HG02642 (cell line): ENCODE measurements at regions not wholly inside any gene's neighbourhood (a gene's known extent, or its start where the extent isn't known, plus 50 kb on each side); places are given as distances from the start of the nearest gene placed in this dataset.

Experiments used
- ATAC-seq: cut with Tn5 transposase; IDR thresholded peaks from one replicate; pipeline ENCODE4 v1.9.1; 2021; ENCODE audit warnings: mild to moderate bottlenecking; ENCODE audit not compliant: unreplicated experiment, poor library complexity

GRCh38 chr5:4339949-4340348 lies 744.3 kb downstream of the IRX1 start:
- no peak for ATAC-seq

- ATAC-seq: no peak
These were observed 750.2 kb downstream of the IRX1 start for GRCh38 chr5:4345850-4346249.

DNA sequence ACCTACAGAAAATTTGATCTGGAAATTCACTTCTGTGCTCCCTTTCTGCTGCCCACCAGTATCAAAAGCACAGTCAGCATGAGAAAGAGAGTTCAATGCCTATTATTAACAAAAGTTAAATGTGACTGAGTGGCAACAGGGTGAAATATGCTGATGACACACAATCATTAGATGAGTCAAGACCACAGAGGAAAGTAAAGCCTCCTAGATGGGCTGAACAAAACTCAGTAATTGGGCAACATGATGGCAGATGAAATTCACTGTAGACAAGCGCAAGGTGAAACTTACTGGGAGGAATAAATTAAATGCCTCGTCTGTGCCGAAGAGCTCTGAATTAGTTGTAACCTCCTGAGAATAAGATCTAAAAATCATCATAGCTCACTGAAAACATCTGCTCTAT lies 752.8 kb downstream of the IRX1 start:
- ATAC-seq: no peak

- no peak for ATAC-seq
These were observed 753.3 kb downstream of the IRX1 start for GRCh38 chr5:4348919-4349318.

GRCh38 chr5:4356201-4356600 lies 760.6 kb downstream of the IRX1 start:
- ATAC-seq: no peak

GRCh38 chr5:4359847-4360246 lies 764.2 kb downstream of the IRX1 start:
- no peak for ATAC-seq

- no peak for ATAC-seq
These were observed 766.1 kb downstream of the IRX1 start for GRCh38 chr5:4361753-4362152.

- ATAC-seq: no peak
These were observed 766.8 kb downstream of the IRX1 start for GRCh38 chr5:4362411-4362810.

DNA sequence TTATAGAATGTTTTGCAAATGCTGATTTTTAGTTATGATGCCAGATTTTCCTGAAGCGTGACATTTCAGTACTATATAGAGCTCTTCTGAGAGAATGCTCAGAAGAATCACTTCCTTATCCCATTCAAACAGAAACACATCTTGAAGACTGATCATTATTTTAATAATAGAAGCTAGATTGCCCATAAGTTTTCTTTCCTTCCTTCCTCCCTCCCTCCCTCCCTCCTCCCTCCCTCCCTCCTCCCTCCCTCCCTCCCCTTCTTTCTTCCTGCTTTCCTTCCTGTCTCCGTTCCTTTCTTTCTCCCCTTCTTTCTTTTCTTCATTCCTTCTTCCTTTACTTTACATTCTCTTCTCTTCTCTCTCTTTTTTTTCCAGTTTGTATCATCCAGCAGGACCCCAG lies 767.4 kb downstream of the IRX1 start:
- ATAC-seq: no peak

GRCh38 chr5:4366628-4367027 lies 771.0 kb downstream of the IRX1 start:
- no peak for ATAC-seq

DNA sequence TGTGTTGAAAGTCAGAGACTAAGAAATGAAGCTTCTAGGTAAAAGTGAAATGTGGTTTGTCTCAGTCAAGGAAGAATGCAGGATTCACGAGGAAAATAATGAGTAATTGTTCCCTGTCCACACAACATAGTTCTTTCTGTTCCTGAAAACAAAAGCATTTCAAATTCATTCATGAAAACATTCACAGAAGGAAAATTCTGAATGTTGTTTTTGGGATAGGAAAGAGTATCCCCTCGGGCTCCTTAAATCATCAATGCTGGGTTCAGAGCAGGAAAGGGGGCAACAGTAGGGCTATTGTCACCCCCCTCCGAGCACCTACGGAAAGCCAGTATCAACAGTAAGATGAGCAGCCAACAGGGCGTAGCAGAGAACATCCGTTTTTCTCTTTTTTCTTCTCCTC lies 769.9 kb upstream of the ADAMTS16 start:
- ATAC-seq: no peak

- ATAC-seq: no peak
These were observed 767.6 kb upstream of the ADAMTS16 start for GRCh38 chr5:4372481-4372880.

DNA sequence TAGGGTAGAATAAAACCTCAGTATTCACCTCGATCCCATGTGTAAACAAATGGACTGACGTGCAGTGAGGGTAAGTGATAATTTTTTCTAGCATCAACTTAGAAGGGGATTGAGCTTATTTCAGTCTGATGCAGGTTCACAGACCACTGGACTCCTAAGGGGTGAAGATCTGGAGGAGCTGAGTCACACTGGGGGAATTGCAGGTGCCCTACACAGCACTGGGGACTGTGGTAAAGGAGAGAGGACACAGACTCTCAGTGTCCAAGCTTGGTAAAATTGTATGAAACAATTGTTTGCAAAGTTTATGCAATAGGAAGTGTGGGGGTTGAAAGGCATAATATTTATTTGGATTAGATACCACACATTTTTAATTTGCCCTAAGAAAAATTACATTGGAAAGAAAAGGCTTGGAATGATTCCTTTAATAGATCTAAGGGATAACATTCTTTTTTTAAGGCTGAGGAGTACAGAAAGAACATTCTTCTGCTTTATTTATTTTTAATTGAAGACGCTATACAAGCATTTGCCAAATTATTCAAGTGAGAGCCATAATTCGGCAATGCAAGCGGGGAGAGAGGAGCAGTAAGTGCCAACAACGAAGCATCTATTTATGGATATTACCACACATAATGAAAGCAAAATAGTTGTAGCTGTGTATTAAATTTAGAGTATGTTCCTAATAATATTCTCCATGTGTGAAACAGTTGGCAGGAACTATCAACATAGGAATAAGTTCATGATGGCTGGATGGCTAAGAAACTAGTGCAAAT lies 766.9 kb upstream of the ADAMTS16 start:
- ATAC-seq: no peak

- ATAC-seq: no peak
These were observed 765.3 kb upstream of the ADAMTS16 start for GRCh38 chr5:4374866-4375265.

GRCh38 chr5:4375640-4376039 lies 764.5 kb upstream of the ADAMTS16 start:
- ATAC-seq: no peak

DNA sequence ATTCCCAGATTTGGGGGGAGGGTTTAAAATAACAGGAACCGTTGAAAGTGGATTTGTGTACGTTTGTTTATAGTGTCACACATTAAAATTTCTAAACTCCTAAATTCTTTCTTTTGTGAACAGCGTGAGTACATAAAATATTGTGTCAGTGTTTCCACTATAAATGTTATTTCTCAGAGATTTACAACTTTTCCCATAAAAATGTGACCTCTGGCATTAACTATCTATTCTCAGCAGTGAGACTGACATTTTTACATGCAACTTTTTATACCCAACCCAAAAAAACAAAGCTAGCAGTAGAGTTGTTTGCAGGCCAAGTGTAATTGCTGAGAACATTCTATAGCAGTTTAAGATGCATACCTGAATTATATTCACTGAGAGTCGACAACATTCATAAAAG lies 757.0 kb upstream of the ADAMTS16 start:
- no peak for ATAC-seq

DNA sequence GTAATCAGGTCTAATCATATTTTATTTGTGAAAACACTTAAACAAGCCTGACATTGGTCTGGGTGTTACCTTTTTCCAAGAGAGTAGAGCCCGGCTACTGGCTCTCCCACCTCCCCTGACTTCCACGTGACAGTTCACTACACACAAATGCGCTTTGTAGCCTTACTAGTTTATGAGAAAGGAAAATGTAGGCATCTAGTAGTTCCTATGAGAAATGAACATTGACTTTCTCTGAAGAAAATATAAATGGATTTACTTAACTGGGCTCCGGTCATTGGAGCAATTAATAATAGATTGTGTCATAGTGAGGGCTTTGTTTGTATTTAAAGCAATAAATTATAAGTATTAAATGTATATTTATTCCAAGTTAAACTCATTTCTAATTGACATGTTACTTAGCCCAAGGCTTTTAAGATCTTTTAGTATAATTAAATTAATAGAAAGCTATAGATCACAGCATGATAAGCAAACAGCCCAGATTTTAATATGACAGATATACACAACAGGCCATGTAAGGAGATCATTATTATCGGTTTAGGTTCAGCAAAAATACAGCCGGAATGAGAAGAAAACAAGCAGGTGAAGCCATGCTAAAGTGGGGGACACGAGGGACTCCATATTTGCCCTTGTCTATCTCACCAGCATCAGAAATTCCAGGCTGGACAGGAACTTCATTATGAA lies 756.5 kb upstream of the ADAMTS16 start:
- ATAC-seq: no peak

DNA sequence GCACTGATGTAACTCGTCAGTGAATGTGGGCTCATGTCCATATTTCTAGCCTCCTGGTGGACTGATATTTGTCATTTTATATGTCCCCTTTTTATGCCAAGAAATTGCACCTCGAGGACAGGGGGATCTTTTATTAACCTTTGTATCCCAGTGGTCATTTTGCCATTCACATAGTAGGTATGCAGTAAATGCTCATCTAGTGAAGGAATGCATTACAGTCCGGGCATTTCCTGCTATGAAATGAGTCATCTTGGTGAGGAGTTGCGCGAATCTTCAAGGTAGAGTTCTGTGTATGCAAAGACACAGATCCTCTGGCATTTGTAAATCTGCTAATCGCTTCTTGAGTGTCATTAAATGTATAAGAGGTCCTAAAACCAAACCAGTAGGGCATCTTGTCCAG lies 755.5 kb upstream of the ADAMTS16 start:
- no peak for ATAC-seq

- no peak for ATAC-seq
These were observed 754.0 kb upstream of the ADAMTS16 start for GRCh38 chr5:4386152-4386551.

DNA sequence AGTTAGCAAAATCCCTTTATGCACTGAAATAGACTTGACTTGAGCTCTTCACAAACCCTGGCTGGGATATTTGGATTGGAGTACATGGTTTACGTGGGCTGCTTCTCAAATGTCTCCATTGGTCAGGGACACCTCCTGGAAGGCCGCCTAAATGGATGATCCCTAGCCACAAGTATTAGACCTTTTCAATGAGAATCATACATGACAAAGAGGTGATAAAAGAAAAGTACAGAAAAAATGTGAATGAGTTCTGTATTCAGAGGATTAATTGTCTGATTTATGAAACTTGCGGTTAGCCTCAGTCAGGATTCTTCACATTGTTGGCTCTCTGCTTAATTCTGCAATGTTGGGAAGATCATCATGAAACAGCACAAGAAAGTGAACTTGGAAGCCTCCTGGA lies 752.8 kb upstream of the ADAMTS16 start:
- ATAC-seq: no peak

GRCh38 chr5:4395752-4396151 lies 744.4 kb upstream of the ADAMTS16 start:
- ATAC-seq: no peak

DNA sequence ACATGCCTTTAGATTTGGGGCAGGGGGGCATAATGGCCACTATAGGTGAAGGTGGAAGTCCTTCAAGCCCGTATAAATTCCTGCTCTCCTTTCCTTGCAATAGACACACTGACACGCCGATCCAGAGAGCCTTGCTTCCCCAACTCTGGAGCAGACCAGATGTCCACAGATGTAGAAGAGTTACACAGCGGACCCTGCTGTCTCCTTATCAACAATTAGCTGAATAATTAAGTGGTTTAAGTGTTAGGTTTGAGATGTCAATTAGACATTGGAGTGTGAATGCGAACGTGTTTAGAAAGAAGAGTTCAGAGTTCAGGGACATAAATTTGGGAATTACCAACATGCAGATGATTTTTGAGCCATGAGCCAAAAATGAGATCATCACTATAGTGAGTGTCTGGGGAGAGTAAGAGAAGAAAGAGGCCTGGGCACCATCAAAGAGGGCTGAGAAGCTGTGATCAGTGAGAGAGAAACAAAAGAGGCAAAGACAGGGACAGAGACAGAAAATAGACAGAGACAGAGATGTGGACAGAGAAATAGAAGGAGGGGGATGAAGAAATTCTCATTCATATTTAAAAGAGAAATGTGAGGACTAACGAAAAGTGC lies 734.4 kb upstream of the ADAMTS16 start:
- ATAC-seq: no peak
